HUDEP-2 (cell line): ENCODE measurements at regions not wholly inside any gene's neighbourhood (a gene's known extent, or its start where the extent isn't known, plus 50 kb on each side); places are given as distances from the start of the nearest gene placed in this dataset.
A peak's percentile ranks its signal among the peaks of the same experiment; 100 is the strongest.

Source experiments
- DNase-seq, 76 experiments: peaks; one replicate each; lab custom pipeline; 2025; ENCODE audit not compliant: unreplicated experiment in 76 of 76; lab: John Stamatoyannopoulos, UW

GRCh38 chr3:194536871-194537637 is 50.3 kb upstream of the ATP13A3 start:
- peak in 17 of 76 experiments; percentile 2 to 38 (median 9) for DNase-seq
